ENCODE measurements at regions not wholly inside any gene's neighbourhood (a gene's known extent, or its start where the extent isn't known, plus 50 kb on each side); places are given as distances from the start of the nearest gene placed in this dataset.

DNA sequence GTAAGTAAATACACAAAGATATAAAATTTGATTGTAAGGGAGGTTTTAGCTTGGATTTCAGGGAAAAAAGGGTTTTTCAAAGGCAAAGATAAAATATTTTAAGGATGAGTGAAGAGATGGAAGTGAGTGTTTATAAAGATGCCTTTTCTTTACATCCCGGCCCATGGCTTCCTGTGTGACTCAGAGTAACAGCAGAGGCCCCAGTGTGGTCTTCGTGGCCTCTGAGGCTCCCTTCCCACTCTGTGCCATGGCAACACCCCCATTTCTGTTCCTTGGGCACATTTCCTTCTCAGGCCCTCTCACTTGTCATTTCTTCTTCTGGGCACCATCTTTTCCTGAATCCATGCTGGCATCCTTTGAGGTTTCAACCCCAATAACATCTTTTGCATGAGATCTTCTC lies 92.6 kb upstream of the TMEM18 start (continued):
- TF ChIP-seq GABPA (IDR thresholded peaks at IDR 0.05; ENCODE audit: low read depth), result no peak

DNA sequence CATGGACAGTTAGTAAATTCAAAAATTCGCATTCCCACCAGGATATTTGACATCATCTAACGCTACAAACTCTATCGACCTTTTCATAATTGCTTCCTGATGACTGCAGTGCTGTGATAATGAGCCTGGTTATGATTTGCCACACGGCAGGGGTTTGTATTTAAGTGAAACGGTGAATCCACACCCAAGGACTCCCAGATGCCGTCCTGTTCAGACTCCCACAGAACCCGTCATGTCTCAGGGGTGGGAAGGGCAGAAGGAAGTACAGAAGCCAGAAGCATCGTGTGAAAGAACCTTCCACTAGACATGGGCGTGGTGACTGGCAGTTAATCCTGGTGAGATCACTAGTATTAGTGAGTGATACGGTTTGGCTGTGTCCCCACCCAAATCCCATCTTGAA lies 91.2 kb upstream of the TMEM18 start:
- Histone ChIP-seq H3K9ac (no peak overlapping the region), H3K79me2 (ENCODE audit: insufficient read depth) (no peaks in the 10 kb centered on the region), H3K9me2 (no peaks in the 10 kb centered on the region), H3K4me3 (ENCODE audit: low read depth in 2 of 2, low read length in 1 of 2) (no peak overlapping the region), H3K9me3 (no peaks in the 10 kb centered on the region), H3F3A (replicated peaks; ENCODE audit: insufficient read depth) (no peaks in the 10 kb centered on the region), H3K27me3 (ENCODE audit: insufficient read depth) (no peaks in the 10 kb centered on the region), H2AFZ (ENCODE audit: low read depth) (no peak overlapping the region), H3K36me3 (replicated peaks in 1 of 2; ENCODE audit: control insufficient read depth in 1 of 2, insufficient read depth in 2 of 2, low read length in 1 of 2) (no peaks in the 10 kb centered on the region), H3K4me2 (no peak overlapping the region), H4K20me1 (ENCODE audit: insufficient read depth) (no peaks in the 10 kb centered on the region), H3K27ac (ENCODE audit: low read depth in 2 of 2, low read length in 1 of 2) (no peak overlapping the region), H3K4me1 (ENCODE audit: control insufficient read depth in 1 of 2, insufficient read depth in 2 of 2, low read depth in 1 of 2, low read length in 1 of 2) (peaks cover 0 to 15% of the 10 kb centered on the region in 2 experiments; a peak in 1 of 4 replicates)
- TF ChIP-seq TEAD4 (IDR thresholded peaks at IDR 0.05; ENCODE audit: borderline replicate concordance, insufficient read depth), result no peak
- no peak for TF ChIP-seq YY1 (IDR thresholded peaks at IDR 0.05; ENCODE audit: low read depth)
- TF ChIP-seq ELF1 (IDR thresholded peaks at IDR 0.05), result no peak
- ChIA-PET CTCF (no interaction called here), POLR2A (no interaction called here)
- no peak for DNase-seq
- WGBS (ENCODE audit: low lambda C conversion rate), result 27% methylated on average over 10 of the region's 10 CpGs

DNA sequence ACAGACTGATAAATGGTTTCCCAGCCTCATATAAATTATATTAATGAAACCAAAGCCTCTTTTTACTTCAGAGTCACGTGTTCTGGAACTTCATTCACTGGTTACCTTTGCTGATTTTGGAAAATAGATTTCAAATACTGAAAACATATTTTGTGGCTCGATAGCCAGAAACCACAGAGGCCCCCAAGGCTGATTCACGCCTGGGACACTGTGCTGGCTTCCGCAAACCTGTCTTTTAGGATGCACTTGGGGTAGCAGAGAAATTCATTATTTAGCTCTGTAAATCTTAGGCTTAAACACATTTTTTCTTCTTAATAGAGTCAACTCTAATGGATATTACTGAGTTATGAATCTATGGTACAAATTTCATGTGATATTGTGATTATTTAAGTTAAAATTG lies 90.7 kb upstream of the TMEM18 start:
- H4K20me1 ChIP-seq (ENCODE audit: insufficient read depth), result no peaks in the 10 kb centered on the region
- H3K9ac ChIP-seq, result no peak overlapping the region
- H3F3A ChIP-seq (replicated peaks; ENCODE audit: insufficient read depth), result no peaks in the 10 kb centered on the region
- no peaks in the 10 kb centered on the region for H3K9me2 ChIP-seq
- DNase-seq, result no peak
- TF ChIP-seq MXI1 (IDR thresholded peaks at IDR 0.05; ENCODE audit: low read depth, low read length), result no peak
- TF ChIP-seq, protein P1, sequence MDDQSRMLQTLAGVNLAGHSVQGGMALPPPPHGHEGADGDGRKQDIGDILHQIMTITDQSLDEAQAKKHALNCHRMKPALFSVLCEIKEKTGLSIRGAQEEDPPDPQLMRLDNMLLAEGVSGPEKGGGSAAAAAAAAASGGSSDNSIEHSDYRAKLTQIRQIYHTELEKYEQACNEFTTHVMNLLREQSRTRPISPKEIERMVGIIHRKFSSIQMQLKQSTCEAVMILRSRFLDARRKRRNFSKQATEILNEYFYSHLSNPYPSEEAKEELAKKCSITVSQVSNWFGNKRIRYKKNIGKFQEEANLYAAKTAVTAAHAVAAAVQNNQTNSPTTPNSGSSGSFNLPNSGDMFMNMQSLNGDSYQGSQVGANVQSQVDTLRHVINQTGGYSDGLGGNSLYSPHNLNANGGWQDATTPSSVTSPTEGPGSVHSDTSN (IDR thresholded peaks at IDR 0.05), result no peak
- no peak for TF ChIP-seq EP300 (IDR thresholded peaks at IDR 0.05; ENCODE audit: borderline replicate concordance in 1 of 2, low read depth in 1 of 2, low read length in 1 of 2)
- TF ChIP-seq RAD21 (IDR thresholded peaks at IDR 0.05; ENCODE audit: low read length), result no peak
- no peak for TF ChIP-seq SMC3 (IDR thresholded peaks at IDR 0.05; ENCODE audit: low read depth, low read length)
- TF ChIP-seq FOSL2 (IDR thresholded peaks at IDR 0.05; ENCODE audit: borderline replicate concordance, low read depth), result no peak
- no peak for TF ChIP-seq RXRA (IDR thresholded peaks at IDR 0.05; ENCODE audit: borderline replicate concordance, low read depth)
- TF ChIP-seq FOXM1 (IDR thresholded peaks at IDR 0.05; ENCODE audit: low read depth), result no peak
- TF ChIP-seq SIN3A (IDR thresholded peaks at IDR 0.05; ENCODE audit: borderline replicate concordance, low read depth, low read length), result no peak
- no peak overlapping the region for H3K4me3 ChIP-seq (ENCODE audit: low read depth in 2 of 2, low read length in 1 of 2)
- 32% methylated on average over 4 of the region's 4 CpGs for WGBS (ENCODE audit: low lambda C conversion rate)
- H3K36me3 ChIP-seq (replicated peaks in 1 of 2; ENCODE audit: control insufficient read depth in 1 of 2, insufficient read depth in 2 of 2, low read length in 1 of 2), result no peaks in the 10 kb centered on the region
- no peaks in the 10 kb centered on the region for H3K79me2 ChIP-seq (ENCODE audit: insufficient read depth)
- H3K4me1 ChIP-seq (ENCODE audit: control insufficient read depth in 1 of 2, insufficient read depth in 2 of 2, low read depth in 1 of 2, low read length in 1 of 2), result peaks cover 0 to 15% of the 10 kb centered on the region in 2 experiments; a peak in 1 of 4 replicates
- CTCF ChIA-PET, result interaction anchor here (0.7 kb wide), 1 partner anchor 1965 kb away, joined by 3 read pairs; no protein-coding TSS in a partner anchor
- H3K9me3 ChIP-seq, result no peaks in the 10 kb centered on the region
- no peaks in the 10 kb centered on the region for H3K27me3 ChIP-seq (ENCODE audit: insufficient read depth)
- POLR2A ChIA-PET, result no interaction called here
- no peak overlapping the region for H3K4me2 ChIP-seq
- no peak overlapping the region for H2AFZ ChIP-seq (ENCODE audit: low read depth)
- H3K27ac ChIP-seq (ENCODE audit: low read depth in 2 of 2, low read length in 1 of 2), result no peak overlapping the region
